ENCODE measurements at regions not wholly inside any gene's neighbourhood (a gene's known extent, or its start where the extent isn't known, plus 50 kb on each side); places are given as distances from the start of the nearest gene placed in this dataset.

- TF ChIP-seq CTCF (IDR thresholded peaks at IDR 0.05) (no peak), POLR2AphosphoS5 (IDR thresholded peaks at IDR 0.05) (no peak)
Measured at GRCh38 chr2:22375096-22375495, 1009.9 kb upstream of the KLHL29 start.
